Lower leg skin (tissue), 3 donors: ENCODE measurements at regions not wholly inside any gene's neighbourhood (a gene's known extent, or its start where the extent isn't known, plus 50 kb on each side); places are given as distances from the start of the nearest gene placed in this dataset.

Experiments
- CTCF ChIP-seq, 3 donors: fragments of 450-650 bp; IDR thresholded peaks; one replicate each; pipeline ENCODE4 v1.5.1; 2016; ENCODE audit warnings: antibody characterized with exemption in 3 of 3, mild to moderate bottlenecking in 3 of 3, moderate library complexity in 2 of 3
- POLR2A ChIP-seq, 2 donors: fragments of 450-650 bp; IDR thresholded peaks; one replicate each; pipeline ENCODE4 v1.6.1; 2016 to 2017; ENCODE audit warnings: antibody characterized with exemption in 2 of 2, mild to moderate bottlenecking in 1 of 2, moderate library complexity in 1 of 2

- TF ChIP-seq CTCF (IDR thresholded peaks at IDR 0.05) = no peak
- no peak for TF ChIP-seq POLR2A (IDR thresholded peaks at IDR 0.05)
These were observed 78.7 kb downstream of the FH start for GRCh38 chr1:241440904-241441303.
